ENCODE measurements at regions not wholly inside any gene's neighbourhood (a gene's known extent, or its start where the extent isn't known, plus 50 kb on each side); places are given as distances from the start of the nearest gene placed in this dataset.

- no peak overlapping the region for H3K9ac ChIP-seq
- no peak overlapping the region for H2AFZ ChIP-seq (ENCODE audit: low read depth)
- no peak overlapping the region for H3K4me3 ChIP-seq (IDR thresholded peaks at IDR 0.05; ENCODE audit: insufficient read depth, low read depth, low read length)
- H3K4me2 ChIP-seq = no peak overlapping the region
- H3K27ac ChIP-seq = no peak overlapping the region
- no peaks in the 10 kb centered on the region for H3K79me2 ChIP-seq (ENCODE audit: insufficient read depth, low read depth)
- no peaks in the 10 kb centered on the region for H3K36me3 ChIP-seq (ENCODE audit: insufficient read depth)
- H3K27me3 ChIP-seq (ENCODE audit: insufficient read depth, low read depth) = no peaks in the 10 kb centered on the region
- no peaks in the 10 kb centered on the region for H4K20me1 ChIP-seq (ENCODE audit: insufficient read depth)
- TF ChIP-seq, protein P1, sequence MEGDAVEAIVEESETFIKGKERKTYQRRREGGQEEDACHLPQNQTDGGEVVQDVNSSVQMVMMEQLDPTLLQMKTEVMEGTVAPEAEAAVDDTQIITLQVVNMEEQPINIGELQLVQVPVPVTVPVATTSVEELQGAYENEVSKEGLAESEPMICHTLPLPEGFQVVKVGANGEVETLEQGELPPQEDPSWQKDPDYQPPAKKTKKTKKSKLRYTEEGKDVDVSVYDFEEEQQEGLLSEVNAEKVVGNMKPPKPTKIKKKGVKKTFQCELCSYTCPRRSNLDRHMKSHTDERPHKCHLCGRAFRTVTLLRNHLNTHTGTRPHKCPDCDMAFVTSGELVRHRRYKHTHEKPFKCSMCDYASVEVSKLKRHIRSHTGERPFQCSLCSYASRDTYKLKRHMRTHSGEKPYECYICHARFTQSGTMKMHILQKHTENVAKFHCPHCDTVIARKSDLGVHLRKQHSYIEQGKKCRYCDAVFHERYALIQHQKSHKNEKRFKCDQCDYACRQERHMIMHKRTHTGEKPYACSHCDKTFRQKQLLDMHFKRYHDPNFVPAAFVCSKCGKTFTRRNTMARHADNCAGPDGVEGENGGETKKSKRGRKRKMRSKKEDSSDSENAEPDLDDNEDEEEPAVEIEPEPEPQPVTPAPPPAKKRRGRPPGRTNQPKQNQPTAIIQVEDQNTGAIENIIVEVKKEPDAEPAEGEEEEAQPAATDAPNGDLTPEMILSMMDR (conservative IDR thresholded peaks at IDR 0.05; ENCODE audit: low read depth, low read length) = no peak
- H3K4me1 ChIP-seq (ENCODE audit: low read depth, poor library complexity, severe bottlenecking) = no peaks in the 10 kb centered on the region
Measured at GRCh38 chr14:85358136-85358785, 171.7 kb upstream of the FLRT2 start.

GRCh38 chr14:85359505-85359904 is 170.4 kb upstream of the FLRT2 start:
- TF ChIP-seq, protein P1 (conservative IDR thresholded peaks at IDR 0.05; ENCODE audit: low read depth, low read length) = no peak
- Histone ChIP-seq H3K4me1 (ENCODE audit: low read depth, poor library complexity, severe bottlenecking) (no peaks in the 10 kb centered on the region), H3K36me3 (ENCODE audit: insufficient read depth) (no peaks in the 10 kb centered on the region)

GRCh38 chr14:85363358-85363757 is 166.6 kb upstream of the FLRT2 start:
- no peak overlapping the region for H3K4me2 ChIP-seq
- no peak overlapping the region for H3K9ac ChIP-seq
- no peak overlapping the region for H3K27ac ChIP-seq
- no peaks in the 10 kb centered on the region for H3K36me3 ChIP-seq (ENCODE audit: insufficient read depth)
- no peaks in the 10 kb centered on the region for H3K79me2 ChIP-seq (ENCODE audit: insufficient read depth, low read depth)
- no peak overlapping the region for H2AFZ ChIP-seq (ENCODE audit: low read depth)
- H3K4me1 ChIP-seq (ENCODE audit: low read depth, poor library complexity, severe bottlenecking) = no peaks in the 10 kb centered on the region
- TF ChIP-seq, protein P1 (conservative IDR thresholded peaks at IDR 0.05; ENCODE audit: low read depth, low read length) = no peak
- H3K27me3 ChIP-seq (ENCODE audit: insufficient read depth, low read depth) = no peaks in the 10 kb centered on the region
- no peaks in the 10 kb centered on the region for H4K20me1 ChIP-seq (ENCODE audit: insufficient read depth)
- H3K4me3 ChIP-seq (IDR thresholded peaks at IDR 0.05; ENCODE audit: insufficient read depth, low read depth, low read length) = no peak overlapping the region

More at GRCh38 chr14:85359505-85359904, 170.4 kb upstream of the FLRT2 start:
- no peak overlapping the region for H3K4me3 ChIP-seq (IDR thresholded peaks at IDR 0.05; ENCODE audit: insufficient read depth, low read depth, low read length)
- H3K4me2 ChIP-seq = no peak overlapping the region
- no peak overlapping the region for H3K27ac ChIP-seq
- no peak overlapping the region for H3K9ac ChIP-seq
- no peaks in the 10 kb centered on the region for H3K27me3 ChIP-seq (ENCODE audit: insufficient read depth, low read depth)
- no peaks in the 10 kb centered on the region for H4K20me1 ChIP-seq (ENCODE audit: insufficient read depth)
- no peaks in the 10 kb centered on the region for H3K79me2 ChIP-seq (ENCODE audit: insufficient read depth, low read depth)
- H2AFZ ChIP-seq (ENCODE audit: low read depth) = no peak overlapping the region

- H3K4me1 ChIP-seq (ENCODE audit: low read depth, poor library complexity, severe bottlenecking) = no peaks in the 10 kb centered on the region
- H4K20me1 ChIP-seq (ENCODE audit: insufficient read depth) = no peaks in the 10 kb centered on the region
- no peak overlapping the region for H3K4me3 ChIP-seq (IDR thresholded peaks at IDR 0.05; ENCODE audit: insufficient read depth, low read depth, low read length)
- no peaks in the 10 kb centered on the region for H3K36me3 ChIP-seq (ENCODE audit: insufficient read depth)
- no peaks in the 10 kb centered on the region for H3K79me2 ChIP-seq (ENCODE audit: insufficient read depth, low read depth)
- no peak overlapping the region for H3K4me2 ChIP-seq
- no peak overlapping the region for H3K27ac ChIP-seq
- H3K9ac ChIP-seq = no peak overlapping the region
- TF ChIP-seq, protein P1 (conservative IDR thresholded peaks at IDR 0.05; ENCODE audit: low read depth, low read length) = no peak
- H3K27me3 ChIP-seq (ENCODE audit: insufficient read depth, low read depth) = no peaks in the 10 kb centered on the region
- no peak overlapping the region for H2AFZ ChIP-seq (ENCODE audit: low read depth)
Measured at GRCh38 chr14:85366226-85366625, 163.7 kb upstream of the FLRT2 start.
